Loucy (cell line): ENCODE measurements at regions not wholly inside any gene's neighbourhood (a gene's known extent, or its start where the extent isn't known, plus 50 kb on each side); places are given as distances from the start of the nearest gene placed in this dataset.
A peak's percentile ranks its signal among the peaks of the same experiment; 100 is the strongest.

Experiments
- CTCF ChIP-seq: fragments of 200-600 bp; sonication (generic); conservative IDR thresholded peaks from 2 replicates; pipeline ENCODE4 v1.5.1; 2014; ENCODE audit warnings: mild to moderate bottlenecking, antibody characterized with exemption, low read length
- EZH2phosphoT487 ChIP-seq: fragments of 200-600 bp; IDR thresholded peaks from 2 replicates; pipeline ENCODE4 v1.6.1; 2018; ENCODE audit warnings: antibody characterized with exemption, mild to moderate bottlenecking, moderate library complexity, borderline replicate concordance

- peak; percentile 69 for TF ChIP-seq CTCF
- no peak for TF ChIP-seq EZH2phosphoT487
These were observed 56.6 kb upstream of the PRDM11 start for GRCh38 chr11:45089676-45090499.
